ENCODE measurements at regions not wholly inside any gene's neighbourhood (a gene's known extent, or its start where the extent isn't known, plus 50 kb on each side); places are given as distances from the start of the nearest gene placed in this dataset.
A peak's percentile ranks its signal among the peaks of the same experiment; 100 is the strongest.

DNA sequence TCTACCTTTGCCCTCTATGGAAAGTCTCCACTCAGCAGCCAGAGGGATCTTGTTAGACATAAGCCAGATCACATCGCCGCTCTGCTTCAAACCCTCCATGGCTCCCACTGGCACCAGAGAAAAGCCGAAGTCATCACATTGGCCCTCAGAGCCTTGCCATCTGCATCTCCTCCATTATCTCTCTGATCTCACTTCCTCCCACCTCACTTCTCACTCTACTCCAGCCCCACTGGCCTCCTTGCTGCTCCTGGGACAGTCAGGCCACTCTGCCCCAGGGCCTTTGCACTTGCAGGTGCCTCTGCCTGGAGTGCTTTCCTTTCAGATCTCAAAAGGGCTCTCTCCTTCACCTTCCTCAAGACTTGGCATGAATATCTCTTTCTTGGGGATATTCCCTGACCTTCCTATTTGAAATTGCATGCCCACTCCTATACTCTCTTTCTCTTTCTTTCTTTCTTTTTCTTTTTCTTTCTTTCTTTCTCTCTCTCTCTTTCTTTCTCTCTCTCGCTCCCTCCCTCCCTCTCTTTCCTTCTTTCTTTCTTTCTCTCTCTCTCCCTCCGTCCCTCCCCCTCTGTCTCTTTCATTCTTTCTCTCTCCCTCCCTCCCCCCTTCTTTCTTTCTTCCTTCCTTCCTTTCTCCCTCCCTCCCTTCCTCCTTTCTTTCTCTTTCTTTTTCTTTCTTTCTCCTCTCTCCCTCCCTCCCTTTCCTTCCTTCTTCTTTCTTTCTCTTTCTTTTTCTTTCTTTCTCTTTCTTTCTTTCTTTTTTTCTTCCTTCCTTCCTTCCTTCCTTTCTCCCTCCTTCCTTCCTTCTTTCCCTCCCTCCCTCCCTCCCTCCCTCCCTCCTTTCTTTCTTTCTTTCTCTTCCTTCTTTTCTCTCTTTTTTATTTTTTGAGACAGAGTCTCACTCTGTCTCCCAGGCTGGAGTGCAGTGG lies 96.0 kb upstream of the CASZ1 start:
- FAIRE-seq (no peak), DNase-seq (ENCODE audit: insufficient read length, low spot score) (no peak)

GRCh38 chr1:10895621-10896020 lies 99.2 kb upstream of the CASZ1 start:
- DNase-seq (ENCODE audit: insufficient read length, low spot score) = no peak

DNA sequence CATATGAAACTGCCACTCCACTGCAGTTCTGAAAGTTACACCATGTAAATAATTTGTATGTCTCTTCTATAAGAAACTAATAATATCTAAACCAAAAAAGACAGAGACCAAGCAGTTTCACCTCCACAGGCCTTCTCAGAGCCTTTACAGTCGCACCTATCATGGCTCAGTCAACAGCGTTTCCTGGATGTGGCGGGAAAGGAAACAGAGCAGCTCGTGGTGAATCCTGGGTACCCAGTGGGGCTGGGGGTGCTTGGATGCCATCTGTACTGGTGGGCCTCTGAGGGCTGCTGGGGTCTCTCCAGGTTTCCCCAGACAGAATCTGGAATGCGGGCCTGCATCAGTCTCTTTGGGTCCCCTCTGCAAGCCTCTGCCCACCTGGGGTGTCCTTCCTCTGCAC lies 100.2 kb upstream of the CASZ1 start:
- FAIRE-seq = no peak
- no peak for DNase-seq (ENCODE audit: insufficient read length, low spot score)

More at GRCh38 chr1:10895621-10896020, 99.2 kb upstream of the CASZ1 start:
- FAIRE-seq = no peak

GRCh38 chr1:10897321-10897980 lies 101.0 kb upstream of the CASZ1 start:
- no peak for FAIRE-seq
- no peak for DNase-seq (ENCODE audit: insufficient read length, low spot score)

GRCh38 chr1:10897981-10898728 lies 101.7 kb upstream of the CASZ1 start:
- FAIRE-seq (no peak), DNase-seq (ENCODE audit: insufficient read length, low spot score) (peak; percentile 53)

- no peak for FAIRE-seq
- no peak for DNase-seq (ENCODE audit: insufficient read length, low spot score)
These were observed 102.5 kb upstream of the CASZ1 start for GRCh38 chr1:10898921-10899320.

DNA sequence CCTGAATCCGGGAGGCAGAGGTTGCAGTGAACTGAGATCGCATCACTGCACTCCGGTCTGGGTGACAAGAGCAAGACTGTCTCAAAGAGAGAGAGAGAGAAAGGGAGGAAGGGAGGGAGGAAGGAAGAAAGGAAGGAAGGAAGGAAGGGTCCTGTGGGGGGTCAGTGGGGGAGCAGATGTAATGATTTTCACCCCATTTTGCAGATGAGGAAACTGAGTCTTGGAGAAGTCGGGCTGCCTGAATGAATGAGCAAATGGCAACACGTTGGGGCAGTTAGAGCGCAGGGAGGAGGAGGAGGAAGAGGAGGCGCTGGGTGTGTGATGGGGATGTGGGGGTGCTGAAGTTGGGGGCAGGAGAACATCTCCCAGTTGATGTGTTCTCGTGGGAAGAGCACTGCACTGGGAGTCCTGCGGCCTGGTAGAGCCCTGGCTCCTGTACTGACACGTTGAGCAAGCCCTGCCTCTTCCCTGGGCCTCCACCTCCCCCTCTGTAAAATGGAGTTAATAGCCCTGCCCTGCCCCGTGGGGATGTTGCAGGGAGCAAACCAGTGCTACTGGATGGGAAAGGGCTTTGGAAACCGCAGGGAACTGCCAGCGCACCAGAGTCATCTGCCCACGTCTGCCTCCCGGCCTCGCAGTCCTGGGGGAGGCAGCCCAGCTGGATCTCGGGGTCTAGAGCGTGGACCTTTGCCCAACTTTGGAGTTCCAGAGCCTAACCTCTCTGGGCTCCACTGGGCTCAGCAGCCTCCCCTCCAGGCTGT lies 103.2 kb upstream of the CASZ1 start:
- DNase-seq (ENCODE audit: insufficient read length, low spot score) (no peak), FAIRE-seq (no peak)

GRCh38 chr1:10900251-10900651 lies 103.8 kb upstream of the CASZ1 start:
- FAIRE-seq = no peak

DNA sequence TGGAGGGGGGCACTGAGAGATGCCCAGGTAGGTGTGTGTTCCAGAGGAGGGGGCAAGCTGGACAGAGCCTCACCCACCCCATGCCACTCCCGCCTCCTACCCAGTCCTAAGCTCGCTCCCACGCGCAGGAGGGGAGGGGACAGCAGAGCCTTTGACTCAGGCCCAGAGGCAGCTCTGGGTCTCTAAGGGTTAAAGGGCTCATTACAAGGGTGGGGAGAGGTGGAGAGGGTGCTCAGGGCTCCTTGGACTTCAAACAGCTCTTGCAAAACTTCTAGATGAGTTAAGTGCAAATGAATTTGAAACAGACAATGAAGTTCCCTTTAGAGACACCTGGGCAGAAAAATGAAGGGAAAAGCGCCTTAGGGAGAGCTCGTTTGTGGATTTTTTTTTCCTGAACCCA lies 104.2 kb upstream of the CASZ1 start:
- FAIRE-seq (no peak), DNase-seq (ENCODE audit: insufficient read length, low spot score) (no peak)

More at GRCh38 chr1:10900251-10900651, 103.8 kb upstream of the CASZ1 start:
- no peak for DNase-seq (ENCODE audit: insufficient read length, low spot score)

DNA sequence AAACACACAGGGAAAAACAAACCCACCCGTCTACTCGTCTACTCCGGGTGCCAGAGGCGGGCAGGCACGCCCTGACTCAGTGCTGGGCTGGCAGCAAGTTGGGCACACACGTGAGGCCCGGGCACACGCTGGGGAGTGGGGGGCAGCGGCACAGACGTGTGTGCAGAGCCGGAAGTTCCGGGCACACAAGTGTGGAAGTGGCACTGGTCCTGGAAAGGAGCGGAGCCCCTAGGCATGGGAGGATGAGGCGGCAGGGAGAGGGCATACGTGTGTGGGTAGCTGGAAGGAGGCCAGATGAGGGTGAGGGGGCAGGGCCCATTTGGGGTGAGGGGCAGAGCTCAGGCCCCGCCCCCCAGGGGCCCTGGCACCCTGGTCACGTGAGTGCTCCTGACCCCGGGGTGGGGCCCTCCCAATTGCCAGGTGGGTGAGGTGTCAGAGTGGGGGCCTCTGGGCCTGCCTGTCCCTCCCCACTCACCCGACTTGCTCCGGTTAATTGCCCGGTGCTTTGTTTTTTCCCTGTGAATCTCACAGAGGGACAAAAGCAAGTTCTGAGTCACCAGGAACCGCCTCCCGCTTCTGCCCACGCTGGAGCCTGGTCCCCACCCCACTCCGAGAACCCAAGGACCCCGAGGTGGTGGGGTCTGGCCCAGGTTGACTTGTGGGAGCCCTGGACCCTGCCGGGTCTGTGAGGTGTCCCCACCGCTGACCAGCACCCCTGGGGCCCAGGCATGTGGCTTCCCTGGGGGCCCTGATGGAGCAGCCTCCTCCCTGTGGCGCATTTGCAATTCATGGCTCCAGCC lies 104.8 kb upstream of the CASZ1 start:
- FAIRE-seq = no peak
- DNase-seq (ENCODE audit: insufficient read length, low spot score) = no peak

GRCh38 chr1:10901891-10902805 lies 105.7 kb upstream of the CASZ1 start:
- FAIRE-seq = no peak
- DNase-seq (ENCODE audit: insufficient read length, low spot score) = no peak

GRCh38 chr1:10903421-10903820 lies 107.0 kb upstream of the CASZ1 start:
- FAIRE-seq (no peak), DNase-seq (ENCODE audit: insufficient read length, low spot score) (no peak)

GRCh38 chr1:10903821-10904220 lies 107.4 kb upstream of the CASZ1 start:
- FAIRE-seq (no peak), DNase-seq (ENCODE audit: insufficient read length, low spot score) (no peak)

DNA sequence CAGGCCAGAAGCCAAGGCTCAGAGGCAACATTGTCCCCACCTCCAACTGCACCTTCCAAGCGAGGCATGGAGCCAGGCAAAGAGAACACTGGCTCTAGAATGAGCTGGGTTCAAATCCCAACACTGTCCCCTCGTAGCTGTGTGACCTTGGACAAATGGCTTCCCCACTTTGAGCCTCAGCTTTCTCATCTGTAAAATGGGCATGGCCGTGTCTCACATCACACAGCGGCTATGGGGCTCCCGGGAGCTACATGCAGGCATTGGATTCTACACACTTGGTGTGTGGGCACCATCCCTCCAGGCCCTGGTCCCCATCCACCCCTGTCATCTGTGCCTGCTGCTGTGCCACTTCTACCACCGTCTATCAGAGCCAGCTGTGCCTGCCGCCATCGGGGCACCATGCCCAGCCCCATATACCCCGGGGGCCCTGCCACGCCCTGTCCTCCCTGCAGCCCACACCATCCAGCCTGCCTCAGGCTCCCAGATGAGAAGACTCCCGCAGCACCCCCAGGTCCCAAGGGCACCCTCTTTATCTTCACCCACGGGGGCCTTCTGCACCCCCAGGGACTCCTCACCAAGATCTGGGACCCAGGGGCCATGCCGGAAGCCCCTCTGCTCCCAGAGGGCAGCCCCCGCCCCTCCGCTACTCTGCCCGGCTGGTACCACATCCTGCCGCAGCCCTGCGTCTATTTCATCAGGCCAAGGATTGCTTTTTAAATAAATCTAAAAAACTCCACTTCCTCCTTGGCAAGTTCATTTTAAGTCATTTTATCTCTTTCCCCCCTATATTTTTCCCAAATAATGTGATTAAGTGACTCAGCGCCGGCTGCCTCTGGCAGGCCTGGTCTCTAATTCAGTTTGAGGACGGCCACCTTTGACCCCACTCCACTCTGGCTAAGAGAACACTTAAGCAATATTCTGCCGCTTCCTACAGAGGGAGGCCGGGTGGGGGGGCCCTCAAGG lies 107.8 kb upstream of the TARDBP start:
- DNase-seq (ENCODE audit: insufficient read length, low spot score) (no peak), FAIRE-seq (no peak)

DNA sequence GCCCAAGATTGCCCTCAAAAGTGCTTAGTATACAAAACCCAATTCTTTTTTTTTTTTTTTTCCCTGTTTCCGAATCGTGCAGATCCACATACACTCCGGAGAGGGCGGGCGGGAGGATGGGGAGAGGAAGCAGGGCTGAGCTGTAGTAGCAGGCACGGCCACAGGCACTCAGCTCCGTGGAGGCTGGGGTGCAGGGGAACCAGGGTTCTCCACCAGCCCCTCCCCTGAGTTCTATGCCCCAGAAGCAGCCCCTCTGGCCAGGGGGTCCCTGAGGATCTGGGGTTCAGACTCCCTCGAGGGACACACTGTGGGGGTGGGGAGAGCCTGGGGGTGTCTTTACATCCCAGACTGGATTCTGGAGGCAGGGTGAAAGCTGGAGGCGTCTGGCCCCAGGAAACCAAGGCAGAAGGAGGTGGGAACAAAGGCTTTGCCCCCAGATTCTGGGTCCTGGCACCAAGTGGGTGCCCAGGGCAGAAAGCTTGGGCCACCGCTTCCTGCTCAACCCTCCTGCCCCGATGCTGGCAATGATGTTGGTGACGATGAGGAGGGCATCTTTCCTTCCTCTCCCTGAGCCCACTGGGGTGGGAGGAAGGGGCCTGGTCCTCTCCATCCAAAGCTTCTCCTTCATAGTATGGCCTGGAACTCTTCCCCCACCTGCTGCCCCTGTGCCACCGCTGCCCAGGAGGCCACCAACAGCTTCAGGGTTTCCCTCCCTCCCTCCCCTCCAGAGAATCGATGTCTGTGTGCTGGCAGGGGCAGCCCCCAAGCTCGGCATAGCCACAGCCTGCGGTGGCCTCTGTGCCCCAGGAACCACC lies 106.4 kb upstream of the TARDBP start:
- FAIRE-seq = no peak
- no peak for DNase-seq (ENCODE audit: insufficient read length, low spot score)

GRCh38 chr1:10906866-10907519 lies 105.5 kb upstream of the TARDBP start:
- no peak for DNase-seq (ENCODE audit: insufficient read length, low spot score)
- FAIRE-seq = peak; percentile 9

Measured in HTR-8/SVneo (cell line).